Chondrocyte (in vitro differentiated cells): ENCODE measurements at regions not wholly inside any gene's neighbourhood (a gene's known extent, or its start where the extent isn't known, plus 50 kb on each side); places are given as distances from the start of the nearest gene placed in this dataset.
"Not testable (repeated sequence)": the region's sequence is repeated elsewhere in the genome, so short reads cannot be mapped to it uniquely, and the experiment has no call there.

Experiments
- DNase-seq: peaks from one replicate; pipeline ENCODE4 v3.0.0; 2021; ENCODE audit warnings: mixed read lengths, low spot score
- H3K27ac Mint-ChIP-seq: one replicate; pipeline ENCODE4 v1.8.0; 2021; ENCODE audit warnings: mild to moderate bottlenecking, moderate library complexity, mixed read lengths; ENCODE audit not compliant: unreplicated experiment
- H3K27me3 Mint-ChIP-seq: 2 replicates; pipeline ENCODE4 v1.8.0; 2021; ENCODE audit warnings: low read depth, mixed read lengths
- H3K36me3 Mint-ChIP-seq: 2 replicates; pipeline ENCODE4 v1.8.0; 2021; ENCODE audit warnings: low read depth, mixed read lengths
- H3K4me1 Mint-ChIP-seq: 2 replicates; pipeline ENCODE4 v1.8.0; 2021; ENCODE audit warnings: low read depth, mild to moderate bottlenecking, mixed read lengths
- H3K4me3 Mint-ChIP-seq: one replicate; pipeline ENCODE4 v1.8.0; 2021; ENCODE audit warnings: mild to moderate bottlenecking, moderate library complexity, mixed read lengths; ENCODE audit not compliant: unreplicated experiment
- H3K9me3 Mint-ChIP-seq: 2 replicates; pipeline ENCODE4 v1.8.0; 2021; ENCODE audit warnings: low read depth, mixed read lengths
- TF ChIP-seq, protein P1 (sequence below): fragments of 200-600 bp; sonication (generic); IDR thresholded peaks from 2 replicates; pipeline ENCODE4 v1.5.0; 2021; ENCODE audit warnings: antibody characterized with exemption, mild to moderate bottlenecking, moderate library complexity

DNA sequence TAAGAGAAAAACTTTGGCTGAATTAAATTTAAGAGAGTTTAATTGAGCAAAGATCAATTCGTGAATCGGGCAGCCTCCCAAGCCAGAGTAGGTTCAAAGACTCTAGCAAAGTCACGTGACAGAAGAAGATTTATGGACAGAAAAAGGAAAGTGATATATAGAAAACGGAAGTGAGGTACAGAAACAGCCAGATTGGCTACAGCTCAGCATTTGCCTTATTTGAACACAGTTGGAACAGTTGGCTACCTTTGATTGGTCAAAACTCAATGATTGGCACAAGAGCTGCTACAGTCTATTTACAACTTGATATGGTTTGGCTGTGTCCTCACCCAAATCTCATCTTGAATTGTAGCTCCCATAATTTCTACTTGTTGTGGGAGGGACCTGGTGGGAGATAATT, 102.6 kb downstream of the PLG start:
- TF ChIP-seq, protein P1, sequence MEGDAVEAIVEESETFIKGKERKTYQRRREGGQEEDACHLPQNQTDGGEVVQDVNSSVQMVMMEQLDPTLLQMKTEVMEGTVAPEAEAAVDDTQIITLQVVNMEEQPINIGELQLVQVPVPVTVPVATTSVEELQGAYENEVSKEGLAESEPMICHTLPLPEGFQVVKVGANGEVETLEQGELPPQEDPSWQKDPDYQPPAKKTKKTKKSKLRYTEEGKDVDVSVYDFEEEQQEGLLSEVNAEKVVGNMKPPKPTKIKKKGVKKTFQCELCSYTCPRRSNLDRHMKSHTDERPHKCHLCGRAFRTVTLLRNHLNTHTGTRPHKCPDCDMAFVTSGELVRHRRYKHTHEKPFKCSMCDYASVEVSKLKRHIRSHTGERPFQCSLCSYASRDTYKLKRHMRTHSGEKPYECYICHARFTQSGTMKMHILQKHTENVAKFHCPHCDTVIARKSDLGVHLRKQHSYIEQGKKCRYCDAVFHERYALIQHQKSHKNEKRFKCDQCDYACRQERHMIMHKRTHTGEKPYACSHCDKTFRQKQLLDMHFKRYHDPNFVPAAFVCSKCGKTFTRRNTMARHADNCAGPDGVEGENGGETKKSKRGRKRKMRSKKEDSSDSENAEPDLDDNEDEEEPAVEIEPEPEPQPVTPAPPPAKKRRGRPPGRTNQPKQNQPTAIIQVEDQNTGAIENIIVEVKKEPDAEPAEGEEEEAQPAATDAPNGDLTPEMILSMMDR: no peak
- no peak overlapping the region for H3K27ac Mint-ChIP-seq
- DNase-seq: no peak
- peaks cover 5% of the 10 kb centered on the region for H3K27me3 Mint-ChIP-seq
- no peak overlapping the region for H3K4me3 Mint-ChIP-seq
- no peaks in the 10 kb centered on the region for H3K4me1 Mint-ChIP-seq
- peaks cover 2% of the 10 kb centered on the region for H3K9me3 Mint-ChIP-seq
- no peaks in the 10 kb centered on the region for H3K36me3 Mint-ChIP-seq

DNA sequence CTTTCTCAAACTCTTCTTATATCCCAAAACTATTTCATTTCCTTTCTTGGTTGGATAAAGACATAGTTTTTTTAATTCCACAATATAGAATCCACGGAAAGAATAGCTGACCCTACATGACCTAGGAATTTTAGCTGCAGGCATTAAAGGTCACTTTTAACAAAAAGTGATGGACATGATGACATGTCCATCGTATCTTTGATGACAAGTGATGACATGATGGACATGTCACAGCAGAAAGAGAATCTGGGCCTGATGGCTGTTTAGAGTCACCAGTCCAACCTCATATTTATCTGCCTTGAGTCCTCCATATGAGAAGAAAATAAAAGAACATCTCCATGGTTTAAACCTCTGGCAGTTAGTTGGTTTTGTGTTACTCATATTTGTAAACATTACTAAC, 106.2 kb downstream of the PLG start:
- TF ChIP-seq, protein P1: no peak
- H3K36me3 Mint-ChIP-seq: no peaks in the 10 kb centered on the region
- no peaks in the 10 kb centered on the region for H3K9me3 Mint-ChIP-seq
- H3K27ac Mint-ChIP-seq: no peak overlapping the region
- peaks cover 4% of the 10 kb centered on the region for H3K27me3 Mint-ChIP-seq
- DNase-seq: no peak
- no peaks in the 10 kb centered on the region for H3K4me1 Mint-ChIP-seq
- H3K4me3 Mint-ChIP-seq: no peak overlapping the region

DNA sequence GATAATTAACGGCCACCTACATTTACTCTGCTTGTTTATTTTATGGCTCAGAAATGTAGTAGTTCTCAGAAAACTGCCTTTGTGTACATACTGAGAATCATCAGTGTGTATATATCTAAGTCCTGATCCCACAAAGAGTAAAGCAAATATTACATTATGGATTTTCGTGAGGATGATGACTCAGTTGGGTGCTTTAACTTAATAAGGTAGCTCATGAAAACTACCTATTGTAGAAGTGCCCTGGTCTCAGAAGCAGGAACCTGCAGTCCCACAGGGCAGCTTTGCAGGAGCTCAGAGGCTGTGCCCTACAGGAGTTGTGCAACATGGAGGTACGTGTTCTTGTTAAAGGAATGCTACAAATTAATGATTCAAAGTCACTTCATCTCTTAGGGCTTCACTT, 108.2 kb downstream of the PLG start:
- H3K27me3 Mint-ChIP-seq: peaks cover 4% of the 10 kb centered on the region

DNA sequence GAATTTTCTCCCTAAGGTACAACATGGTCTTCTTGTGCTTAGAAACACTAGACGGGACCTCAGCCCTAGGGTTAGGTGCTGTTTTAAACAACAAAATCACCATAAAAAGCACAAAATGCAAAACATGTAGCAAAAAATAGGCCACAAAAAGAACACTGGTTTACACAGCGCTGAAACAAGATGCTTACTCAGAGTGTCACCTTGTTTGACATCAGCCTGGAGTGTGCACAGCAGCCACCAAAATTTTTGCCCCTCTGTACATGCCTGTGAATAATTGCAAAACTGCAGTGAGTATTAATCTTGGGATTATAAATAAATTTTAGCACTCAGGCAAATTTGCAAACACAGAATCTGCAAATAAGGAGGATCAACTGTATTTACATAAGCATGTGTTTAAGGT, 110.1 kb downstream of the PLG start:
- peaks cover 4% of the 10 kb centered on the region for H3K27me3 Mint-ChIP-seq
- no peaks in the 10 kb centered on the region for H3K36me3 Mint-ChIP-seq
- TF ChIP-seq, protein P1: no peak
- no peaks in the 10 kb centered on the region for H3K9me3 Mint-ChIP-seq
- H3K4me3 Mint-ChIP-seq: no peak overlapping the region
- no peak overlapping the region for H3K27ac Mint-ChIP-seq
- DNase-seq: no peak
- H3K4me1 Mint-ChIP-seq: no peaks in the 10 kb centered on the region

More for the DNA sequence above, 108.2 kb downstream of the PLG start:
- TF ChIP-seq, protein P1: no peak
- DNase-seq: no peak
- H3K36me3 Mint-ChIP-seq: no peaks in the 10 kb centered on the region
- no peak overlapping the region for H3K27ac Mint-ChIP-seq
- no peaks in the 10 kb centered on the region for H3K9me3 Mint-ChIP-seq
- H3K4me3 Mint-ChIP-seq: no peak overlapping the region
- H3K4me1 Mint-ChIP-seq: no peaks in the 10 kb centered on the region

DNA sequence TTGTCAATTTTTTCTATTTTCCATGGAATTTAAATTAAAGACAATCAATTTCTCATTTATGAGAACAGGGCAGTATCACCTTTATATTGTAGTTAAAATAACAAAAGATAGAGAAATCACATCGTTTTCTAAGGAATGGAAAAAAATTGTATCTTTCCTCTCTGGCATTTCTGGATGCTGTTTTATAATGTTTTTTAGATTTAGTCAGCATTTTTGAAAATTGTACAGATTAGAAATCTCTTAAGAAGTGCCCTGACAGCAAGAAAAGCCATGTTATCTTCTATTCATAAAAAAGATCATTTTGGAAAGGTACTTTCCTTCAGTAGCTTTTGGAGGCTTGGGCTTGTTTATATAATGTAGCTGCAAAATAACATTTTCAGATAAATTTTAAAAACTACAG, 116.9 kb downstream of the PLG start:
- Mint-ChIP-seq H3K4me1 (no peaks in the 10 kb centered on the region), H3K27ac (no peak overlapping the region), H3K27me3 (no peaks in the 10 kb centered on the region), H3K4me3 (no peak overlapping the region), H3K9me3 (peaks cover 16% of the 10 kb centered on the region), H3K36me3 (no peaks in the 10 kb centered on the region)
- TF ChIP-seq, protein P1: no peak
- DNase-seq: no peak

DNA sequence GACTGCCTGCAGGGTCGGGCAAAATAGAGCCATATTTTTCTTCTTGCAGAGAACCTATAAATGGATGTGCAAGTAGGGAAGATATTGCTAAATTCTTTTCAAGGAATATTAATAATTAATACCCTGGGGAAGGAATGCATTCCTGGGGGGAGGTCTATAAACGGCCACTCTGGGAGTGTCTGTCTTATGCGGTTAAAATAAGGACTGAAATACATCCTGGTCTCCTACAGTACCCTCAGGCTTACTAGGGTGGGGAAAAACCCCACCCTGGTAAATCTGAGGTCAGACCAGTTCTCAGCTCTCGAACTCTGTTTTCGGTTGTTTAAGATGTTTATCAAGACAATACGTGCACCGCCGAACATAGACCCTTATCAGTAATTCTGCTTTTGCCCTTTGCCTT, 118.6 kb downstream of the PLG start:
- DNase-seq, H3K4me1 Mint-ChIP-seq: not testable (repeated sequence)

More for the DNA sequence above, 118.6 kb downstream of the PLG start:
- not testable (repeated sequence) for H3K4me3 Mint-ChIP-seq, H3K27ac Mint-ChIP-seq, H3K27me3 Mint-ChIP-seq, H3K36me3 Mint-ChIP-seq
- peaks cover 16% of the 10 kb centered on the region for H3K9me3 Mint-ChIP-seq
